ENCODE measurements at regions not wholly inside any gene's neighbourhood (a gene's known extent, or its start where the extent isn't known, plus 50 kb on each side); places are given as distances from the start of the nearest gene placed in this dataset.

- Histone ChIP-seq H3K27ac (no peak overlapping the region), H3K4me1 (no peaks in the 10 kb centered on the region), H3K9me3 (no peaks in the 10 kb centered on the region), H3K4me3 (no peak overlapping the region), H3K27me3 (no peaks in the 10 kb centered on the region), H3K36me3 (peaks cover 0 to 16% (median 11%) of the 10 kb centered on the region in 4 donors)
- no peak for TF ChIP-seq EP300 (IDR thresholded peaks at IDR 0.05)
- no peak for TF ChIP-seq POLR2AphosphoS5 (IDR thresholded peaks at IDR 0.05)
- TF ChIP-seq POLR2A (IDR thresholded peaks at IDR 0.05) = no peak
- 69 to 78% methylated on average over 5 of the region's 5 CpGs for WGBS, 2 donors
- DNase-seq (no peak), ATAC-seq (ENCODE audit: low FRiP score in 2 of 2) (no peak)
Observed at GRCh38 chr14:71668186-71668912, 263.9 kb upstream of the RGS6 start.

- Histone ChIP-seq H3K27me3 (no peaks in the 10 kb centered on the region), H3K9me3 (no peaks in the 10 kb centered on the region), H3K36me3 (peaks cover 0 to 23% (median 16%) of the 10 kb centered on the region in 4 donors), H3K4me3 (no peak overlapping the region), H3K27ac (no peak overlapping the region), H3K4me1 (no peaks in the 10 kb centered on the region)
- 95 to 100% methylated on average over 5 of the region's 5 CpGs for WGBS, 2 donors
- ATAC-seq (ENCODE audit: low FRiP score in 2 of 2) (no peak), DNase-seq (no peak)
- TF ChIP-seq EP300 (IDR thresholded peaks at IDR 0.05) (no peak), POLR2AphosphoS5 (IDR thresholded peaks at IDR 0.05) (no peak), CTCF (IDR thresholded peaks at IDR 0.05) (no peak), POLR2A (IDR thresholded peaks at IDR 0.05) (no peak)
Observed at GRCh38 chr14:71672596-71672995, 259.6 kb upstream of the RGS6 start.

DNA sequence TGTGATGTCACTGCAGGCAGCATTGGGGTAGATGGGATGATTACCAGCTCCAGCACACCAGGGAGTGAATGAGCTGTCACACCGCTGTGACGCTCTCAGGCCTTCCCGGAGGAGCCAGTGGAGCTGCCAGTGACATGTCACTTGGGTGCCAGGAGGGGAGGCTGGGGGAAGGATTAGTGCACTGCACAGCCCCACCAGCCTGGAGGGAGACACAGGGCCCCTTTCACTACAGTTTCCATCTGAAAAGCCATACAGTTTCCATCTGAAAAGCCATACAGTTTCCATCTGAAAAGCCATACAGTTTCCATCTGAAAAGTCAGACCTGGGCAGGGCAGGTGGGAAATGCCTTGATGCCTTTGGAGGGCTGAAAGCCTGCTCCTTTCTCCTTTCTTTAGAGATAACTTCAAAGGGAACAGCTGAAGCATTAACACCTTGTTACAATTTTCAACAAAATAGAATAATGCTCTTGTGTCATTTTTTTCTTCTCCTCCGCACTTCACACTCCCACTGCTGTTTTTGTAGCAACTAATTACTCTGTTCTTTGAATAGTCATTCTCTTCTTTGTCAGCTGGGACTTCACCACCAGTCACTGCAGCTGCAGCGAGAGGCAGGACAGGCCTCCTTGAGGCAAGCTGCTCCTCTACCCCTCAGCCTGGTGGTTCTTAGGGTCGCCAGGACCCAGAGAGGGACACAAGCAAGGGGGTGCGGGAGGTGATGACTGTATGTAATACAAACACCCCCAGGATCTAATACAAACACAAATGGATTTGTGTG, 256.9 kb upstream of the RGS6 start:
- Histone ChIP-seq H3K4me1 (no peaks in the 10 kb centered on the region), H3K27ac (no peak overlapping the region), H3K9me3 (no peaks in the 10 kb centered on the region), H3K36me3 (peaks cover 0 to 23% (median 16%) of the 10 kb centered on the region in 4 donors), H3K27me3 (no peaks in the 10 kb centered on the region), H3K4me3 (no peak overlapping the region)
- DNase-seq = no peak
- TF ChIP-seq POLR2AphosphoS5 (IDR thresholded peaks at IDR 0.05) (no peak), POLR2A (IDR thresholded peaks at IDR 0.05) (no peak), EP300 (IDR thresholded peaks at IDR 0.05) (no peak), CTCF (IDR thresholded peaks at IDR 0.05) (no peak)
- ATAC-seq (ENCODE audit: low FRiP score in 2 of 2) = no peak
- 89 to 93% methylated on average over 7 of the region's 7 CpGs for WGBS, 2 donors

DNA sequence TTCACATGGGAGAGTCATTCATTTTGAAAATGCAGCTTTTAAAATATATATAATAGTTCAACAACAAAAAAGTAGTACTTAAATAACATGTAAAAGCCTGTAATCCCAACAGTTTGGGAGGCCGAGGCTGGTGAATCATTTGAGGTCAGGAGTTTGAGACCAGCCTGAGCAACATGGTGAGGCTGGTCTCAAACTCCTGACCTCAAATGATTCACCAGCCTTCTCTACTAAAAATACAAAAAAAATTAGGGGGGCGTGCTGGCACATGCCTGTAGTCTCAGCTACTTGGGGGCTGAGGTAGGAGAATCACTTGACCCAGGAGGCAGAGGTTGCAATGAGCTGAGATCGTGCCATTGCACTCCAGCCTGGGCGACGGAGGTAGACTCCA, 256.3 kb upstream of the RGS6 start:
- Histone ChIP-seq H3K9me3 (no peaks in the 10 kb centered on the region), H3K4me3 (no peak overlapping the region), H3K27me3 (no peaks in the 10 kb centered on the region), H3K4me1 (no peaks in the 10 kb centered on the region), H3K36me3 (peaks cover 0 to 23% (median 16%) of the 10 kb centered on the region in 4 donors), H3K27ac (no peak overlapping the region)
- TF ChIP-seq CTCF (IDR thresholded peaks at IDR 0.05) = no peak
- no peak for TF ChIP-seq POLR2A (IDR thresholded peaks at IDR 0.05)
- TF ChIP-seq EP300 (IDR thresholded peaks at IDR 0.05) = no peak
- no peak for TF ChIP-seq POLR2AphosphoS5 (IDR thresholded peaks at IDR 0.05)
- 92 to 95% methylated on average over 5 of the region's 5 CpGs for WGBS, 2 donors
- ATAC-seq (ENCODE audit: low FRiP score in 2 of 2) = no peak
- DNase-seq = no peak

DNA sequence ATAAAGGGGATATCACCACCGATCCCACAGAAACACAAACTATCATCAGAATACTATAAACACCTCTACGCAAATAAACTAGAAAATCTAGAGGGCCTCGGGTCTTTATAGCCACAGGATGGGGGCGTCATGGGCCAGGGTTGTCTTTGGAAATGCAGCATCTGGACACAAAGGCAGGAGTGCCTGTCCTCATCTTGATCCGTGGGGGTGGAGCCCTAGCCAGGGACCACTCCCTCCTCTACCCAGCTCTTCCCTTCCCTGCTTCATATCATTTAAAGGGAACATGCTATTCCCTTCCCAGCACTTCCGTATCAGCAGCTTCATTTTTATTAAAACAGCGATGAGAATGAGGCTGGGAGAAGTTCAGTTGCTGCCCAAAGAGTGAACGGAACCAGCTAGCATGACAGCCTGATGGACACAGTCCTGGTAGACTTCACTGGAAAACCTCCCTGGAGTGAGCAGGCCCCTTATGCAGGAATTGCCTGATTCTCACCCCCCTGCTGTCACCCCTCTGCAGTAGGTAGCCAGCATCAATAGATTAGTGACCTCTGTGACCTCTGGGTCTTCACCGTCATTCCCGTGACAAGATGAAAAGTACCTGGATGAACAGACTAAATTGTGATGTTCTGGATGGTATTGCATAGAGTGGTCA, 251.4 kb upstream of the RGS6 start:
- peaks cover 0 to 15% (median 10%) of the 10 kb centered on the region in 4 donors for H3K36me3 ChIP-seq
- no peaks in the 10 kb centered on the region for H3K9me3 ChIP-seq
- ATAC-seq (ENCODE audit: low FRiP score in 2 of 2) (no peak), DNase-seq (no peak)
- no peak overlapping the region for H3K27ac ChIP-seq
- no peaks in the 10 kb centered on the region for H3K27me3 ChIP-seq
- H3K4me1 ChIP-seq = no peaks in the 10 kb centered on the region
- TF ChIP-seq CTCF (IDR thresholded peaks at IDR 0.05) (no peak), POLR2A (IDR thresholded peaks at IDR 0.05) (no peak), POLR2AphosphoS5 (IDR thresholded peaks at IDR 0.05) (no peak), EP300 (IDR thresholded peaks at IDR 0.05) (no peak)
- WGBS, 2 donors = 87 to 88% methylated on average over 10 of the region's 10 CpGs
- no peak overlapping the region for H3K4me3 ChIP-seq
